Upper lobe of right lung (tissue), 1 donor: ENCODE measurements at regions not wholly inside any gene's neighbourhood (a gene's known extent, or its start where the extent isn't known, plus 50 kb on each side); places are given as distances from the start of the nearest gene placed in this dataset.

Experiments
- ATAC-seq: fragments of 200-7000 bp; cut with Tn5 transposase; one replicate; pipeline ENCODE4 v1.9.1; 2020; ENCODE audit warnings: mild to moderate bottlenecking, moderate library complexity
- DNase-seq: peaks from one replicate; pipeline ENCODE4 v3.0.0-alpha.2; 2020
- H3K27ac ChIP-seq: fragments of 200-600 bp; one replicate; pipeline ENCODE4 v1.8.0; 2022
- H3K27me3 ChIP-seq: fragments of 200-600 bp; one replicate; pipeline ENCODE4 v1.8.0; 2022; ENCODE audit warnings: mild to moderate bottlenecking
- H3K36me3 ChIP-seq: fragments of 200-600 bp; one replicate; pipeline ENCODE4 v1.8.0; 2022
- H3K4me1 ChIP-seq: fragments of 200-600 bp; one replicate; pipeline ENCODE4 v1.8.0; 2022
- H3K4me3 ChIP-seq: fragments of 200-600 bp; one replicate; pipeline ENCODE4 v1.8.0; 2022; ENCODE audit warnings: mild to moderate bottlenecking
- H3K9me3 ChIP-seq: fragments of 200-600 bp; one replicate; pipeline ENCODE4 v1.8.0; 2022
- intact Hi-C: fragments of 100-400 bp; cut with DNase I; formaldehyde crosslinking; loops from one replicate; pipeline ENCODE4 v1.11.0; 2022
- TF ChIP-seq, protein P1 (sequence below): fragments of 200-600 bp; IDR thresholded peaks from one replicate; pipeline ENCODE4 v1.8.0; 2022; ENCODE audit warnings: antibody characterized with exemption
- donor health status: DM: no; HTN: yes; CAD: no; lungs with severe emphysema.

DNA sequence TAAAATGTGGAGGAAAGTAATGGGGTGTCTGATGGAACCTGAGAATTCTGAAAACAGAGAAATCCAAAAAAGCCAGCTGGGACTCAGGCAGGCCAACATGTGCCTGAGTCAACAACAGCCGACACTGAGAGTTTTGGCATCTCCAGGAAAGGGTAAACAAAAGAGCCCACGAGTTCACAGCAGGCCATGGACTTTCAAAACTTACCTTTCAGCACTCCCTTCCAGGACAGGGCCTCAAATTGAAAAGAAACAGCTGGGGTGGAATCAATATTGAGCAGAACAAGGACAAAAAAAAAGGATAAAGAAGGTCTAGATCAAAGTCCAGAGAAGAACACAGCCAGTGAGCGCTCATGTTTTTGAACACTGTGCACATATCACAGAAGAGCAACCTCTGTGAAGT is 735.4 kb upstream of the GRM7 start:
- ATAC-seq (no peak), DNase-seq (no peak)
- no peak overlapping the region for H3K4me3 ChIP-seq
- no peak overlapping the region for H3K27ac ChIP-seq
- H3K9me3 ChIP-seq = no peaks in the 10 kb centered on the region
- H3K4me1 ChIP-seq = no peaks in the 10 kb centered on the region
- H3K36me3 ChIP-seq = no peaks in the 10 kb centered on the region
- TF ChIP-seq, protein P1, sequence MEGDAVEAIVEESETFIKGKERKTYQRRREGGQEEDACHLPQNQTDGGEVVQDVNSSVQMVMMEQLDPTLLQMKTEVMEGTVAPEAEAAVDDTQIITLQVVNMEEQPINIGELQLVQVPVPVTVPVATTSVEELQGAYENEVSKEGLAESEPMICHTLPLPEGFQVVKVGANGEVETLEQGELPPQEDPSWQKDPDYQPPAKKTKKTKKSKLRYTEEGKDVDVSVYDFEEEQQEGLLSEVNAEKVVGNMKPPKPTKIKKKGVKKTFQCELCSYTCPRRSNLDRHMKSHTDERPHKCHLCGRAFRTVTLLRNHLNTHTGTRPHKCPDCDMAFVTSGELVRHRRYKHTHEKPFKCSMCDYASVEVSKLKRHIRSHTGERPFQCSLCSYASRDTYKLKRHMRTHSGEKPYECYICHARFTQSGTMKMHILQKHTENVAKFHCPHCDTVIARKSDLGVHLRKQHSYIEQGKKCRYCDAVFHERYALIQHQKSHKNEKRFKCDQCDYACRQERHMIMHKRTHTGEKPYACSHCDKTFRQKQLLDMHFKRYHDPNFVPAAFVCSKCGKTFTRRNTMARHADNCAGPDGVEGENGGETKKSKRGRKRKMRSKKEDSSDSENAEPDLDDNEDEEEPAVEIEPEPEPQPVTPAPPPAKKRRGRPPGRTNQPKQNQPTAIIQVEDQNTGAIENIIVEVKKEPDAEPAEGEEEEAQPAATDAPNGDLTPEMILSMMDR = no peak
- no peaks in the 10 kb centered on the region for H3K27me3 ChIP-seq
- intact Hi-C loops = no loop called here

DNA sequence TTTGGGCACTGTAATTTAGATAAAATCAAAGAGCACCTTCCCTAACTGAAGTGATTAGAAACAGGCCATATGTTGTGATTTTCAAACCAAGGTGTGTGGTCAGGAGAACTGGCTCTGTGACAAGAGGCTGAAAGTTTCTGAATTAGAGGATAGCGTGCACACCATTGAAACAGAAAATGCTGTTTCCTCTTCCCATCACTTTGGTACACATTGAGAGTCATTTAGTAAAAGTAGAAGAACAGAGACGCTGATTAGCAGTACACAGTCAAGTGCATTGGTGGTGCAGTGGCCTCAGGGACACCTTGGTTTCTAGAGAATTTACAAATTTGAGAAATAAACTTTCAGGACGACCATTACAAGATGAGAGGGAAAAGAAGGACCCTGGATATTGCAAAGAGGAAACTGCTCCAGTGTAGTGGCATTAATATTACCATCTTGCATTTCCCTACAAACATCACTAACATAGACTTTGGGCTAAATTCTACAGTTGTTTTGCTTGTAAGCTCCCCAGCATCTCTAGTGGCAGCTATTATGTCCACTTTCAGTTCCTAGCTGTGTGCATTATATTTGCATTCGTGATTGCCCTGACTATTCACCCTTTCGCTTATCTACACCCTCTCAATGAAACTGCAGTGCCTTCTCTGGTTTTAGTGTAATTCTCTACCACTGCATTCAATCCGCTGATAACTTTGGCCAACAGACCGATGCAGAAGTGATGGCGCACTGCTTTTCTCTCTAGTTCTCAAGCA is 728.1 kb upstream of the GRM7 start:
- no peak for ATAC-seq
- no peaks in the 10 kb centered on the region for H3K9me3 ChIP-seq
- TF ChIP-seq, protein P1 = no peak
- H3K27me3 ChIP-seq = no peaks in the 10 kb centered on the region
- no peaks in the 10 kb centered on the region for H3K36me3 ChIP-seq
- no peak overlapping the region for H3K4me3 ChIP-seq
- no peak overlapping the region for H3K27ac ChIP-seq
- no peak for DNase-seq
- intact Hi-C loops = no loop called here
- H3K4me1 ChIP-seq = no peaks in the 10 kb centered on the region

DNA sequence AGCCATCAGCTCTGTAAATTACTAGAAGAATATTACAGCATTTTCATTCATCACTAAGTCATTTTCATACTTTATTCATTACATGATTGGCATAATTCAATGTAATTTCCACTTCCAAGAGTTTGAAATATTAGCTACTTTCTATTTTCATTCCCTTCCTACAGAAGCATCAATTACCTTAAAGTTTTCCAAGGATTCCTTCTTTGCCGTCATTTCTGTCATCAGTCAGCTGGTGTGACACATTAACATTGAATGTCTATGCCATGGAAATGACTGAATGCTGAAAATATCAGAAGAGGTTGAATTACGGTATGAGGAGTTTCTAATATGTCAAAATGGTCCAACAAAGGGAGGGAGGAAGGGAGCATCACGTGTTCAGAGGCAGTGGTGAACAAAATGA is 718.2 kb upstream of the GRM7 start:
- Histone ChIP-seq H3K27me3 (no peaks in the 10 kb centered on the region), H3K36me3 (no peaks in the 10 kb centered on the region), H3K9me3 (no peaks in the 10 kb centered on the region), H3K4me1 (no peaks in the 10 kb centered on the region), H3K27ac (no peak overlapping the region), H3K4me3 (no peak overlapping the region)
- TF ChIP-seq, protein P1 = no peak
- no peak for DNase-seq
- intact Hi-C loops = no loop called here
- ATAC-seq = no peak

DNA sequence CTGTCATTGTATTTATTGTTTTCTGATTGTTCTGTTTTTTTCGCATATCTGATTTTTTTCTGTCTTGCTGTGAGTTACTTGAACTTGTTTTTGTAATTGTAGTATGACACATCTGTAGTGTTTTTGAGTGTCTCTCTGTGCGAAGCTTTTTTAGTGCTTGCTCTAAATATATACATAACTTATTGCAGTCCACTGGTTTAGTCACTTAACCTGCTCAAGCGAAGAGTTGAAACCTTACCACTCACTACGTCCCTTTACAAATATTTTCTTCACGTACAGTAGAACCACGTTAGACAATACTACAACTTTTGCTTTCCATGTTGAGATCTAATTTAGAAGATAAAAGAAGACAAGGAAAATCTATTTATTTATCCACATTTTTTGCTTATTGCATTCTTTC is 713.0 kb upstream of the GRM7 start:
- TF ChIP-seq, protein P1 = no peak
- H3K4me1 ChIP-seq = no peaks in the 10 kb centered on the region
- no peak overlapping the region for H3K4me3 ChIP-seq
- no peaks in the 10 kb centered on the region for H3K36me3 ChIP-seq
- ATAC-seq = no peak
- H3K27ac ChIP-seq = no peak overlapping the region
- intact Hi-C loops = no loop called here
- no peaks in the 10 kb centered on the region for H3K27me3 ChIP-seq
- H3K9me3 ChIP-seq = no peaks in the 10 kb centered on the region
- no peak for DNase-seq

DNA sequence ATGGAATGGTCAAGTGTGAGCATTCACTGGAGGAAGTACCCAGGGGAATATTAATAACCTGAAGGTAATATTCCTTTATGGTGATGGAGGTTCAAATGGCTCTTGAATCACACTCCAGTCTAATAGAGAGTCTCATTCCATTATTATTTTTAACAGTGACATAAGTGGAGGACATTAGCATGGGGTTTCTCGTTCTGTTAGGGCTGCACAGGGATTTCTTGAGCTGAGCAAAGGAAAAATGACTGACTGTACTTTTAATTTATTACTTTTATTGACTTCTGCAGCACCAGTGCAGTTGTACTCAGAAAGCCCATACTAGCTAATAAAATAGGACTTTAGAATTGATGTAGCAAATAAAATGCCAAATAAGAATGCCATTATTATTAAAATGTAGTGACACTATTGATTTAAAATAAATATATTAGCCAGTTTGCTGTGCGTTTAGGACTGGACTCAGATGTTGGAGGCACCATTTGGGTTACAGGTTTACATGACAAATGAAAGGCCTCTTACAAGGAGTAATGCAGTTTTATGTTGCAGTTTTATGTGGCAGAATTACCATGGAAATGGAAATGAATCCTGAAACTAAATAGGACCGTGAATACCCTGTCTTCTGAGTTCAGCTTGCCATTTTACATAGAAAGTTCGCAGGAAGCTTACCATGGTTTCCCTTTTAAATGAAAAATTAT is 705.1 kb upstream of the GRM7 start:
- H3K9me3 ChIP-seq = no peaks in the 10 kb centered on the region
- no peaks in the 10 kb centered on the region for H3K36me3 ChIP-seq
- H3K4me1 ChIP-seq = no peaks in the 10 kb centered on the region
- no peak overlapping the region for H3K4me3 ChIP-seq
- no peak for ATAC-seq
- H3K27ac ChIP-seq = no peak overlapping the region
- intact Hi-C loops = no loop called here
- TF ChIP-seq, protein P1 = no peak
- DNase-seq = no peak
- H3K27me3 ChIP-seq = no peaks in the 10 kb centered on the region
